ENCODE measurements at regions not wholly inside any gene's neighbourhood (a gene's known extent, or its start where the extent isn't known, plus 50 kb on each side); places are given as distances from the start of the nearest gene placed in this dataset.

GRCh38 chr2:236503583-236503982, 66.0 kb upstream of the ACKR3 start:
- H3K36me3 ChIP-seq (ENCODE audit: control insufficient read depth in 2 of 3, insufficient read depth in 3 of 3, low read length in 3 of 3) = no peaks in the 10 kb centered on the region
- H3K9ac ChIP-seq (ENCODE audit: low read length in 3 of 3) = no peak overlapping the region
- H3K27ac ChIP-seq (ENCODE audit: low read depth in 2 of 2, low read length in 2 of 2) = no peak overlapping the region
- no peak for DNase-seq
- no peak overlapping the region for H3K4me3 ChIP-seq (ENCODE audit: low read length in 3 of 3)
- FAIRE-seq = no peak
- no peaks in the 10 kb centered on the region for H3K27me3 ChIP-seq (ENCODE audit: control insufficient read depth, insufficient read depth, low read length)
- no peaks in the 10 kb centered on the region for H3K9me3 ChIP-seq (ENCODE audit: control insufficient read depth in 2 of 3, insufficient read depth in 1 of 3, low read length in 3 of 3)
- H3K4me1 ChIP-seq (ENCODE audit: control insufficient read depth in 2 of 3, insufficient read depth in 2 of 3, low read depth in 1 of 3, low read length in 3 of 3) = peaks cover 0 to 3% (median 0%) of the 10 kb centered on the region in 3 donors
- intact Hi-C loops (cut with DNase I) = no loop called here
- no peak for TF ChIP-seq CTCF (IDR thresholded peaks at IDR 0.05; ENCODE audit: borderline replicate concordance, extremely low read depth, insufficient read depth)

GRCh38 chr2:236505041-236505440, 64.6 kb upstream of the ACKR3 start:
- Histone ChIP-seq H3K9me3 (ENCODE audit: control insufficient read depth in 2 of 3, insufficient read depth in 1 of 3, low read length in 3 of 3) (no peaks in the 10 kb centered on the region), H3K4me3 (ENCODE audit: low read length in 3 of 3) (no peak overlapping the region), H3K4me1 (ENCODE audit: control insufficient read depth in 2 of 3, insufficient read depth in 2 of 3, low read depth in 1 of 3, low read length in 3 of 3) (no peaks in the 10 kb centered on the region), H3K36me3 (ENCODE audit: control insufficient read depth in 2 of 3, insufficient read depth in 3 of 3, low read length in 3 of 3) (no peaks in the 10 kb centered on the region), H3K9ac (ENCODE audit: low read length in 3 of 3) (no peak overlapping the region), H3K27me3 (ENCODE audit: control insufficient read depth, insufficient read depth, low read length) (no peaks in the 10 kb centered on the region), H3K27ac (ENCODE audit: low read depth in 2 of 2, low read length in 2 of 2) (no peak overlapping the region)
- no peak for TF ChIP-seq CTCF (IDR thresholded peaks at IDR 0.05; ENCODE audit: borderline replicate concordance, extremely low read depth, insufficient read depth)
- no peak for FAIRE-seq
- DNase-seq = no peak
- intact Hi-C loops (cut with DNase I) = no loop called here

- Histone ChIP-seq H3K9me3 (ENCODE audit: control insufficient read depth in 2 of 3, insufficient read depth in 1 of 3, low read length in 3 of 3) (no peaks in the 10 kb centered on the region), H3K27me3 (ENCODE audit: control insufficient read depth, insufficient read depth, low read length) (no peaks in the 10 kb centered on the region), H3K4me1 (ENCODE audit: control insufficient read depth in 2 of 3, insufficient read depth in 2 of 3, low read depth in 1 of 3, low read length in 3 of 3) (no peaks in the 10 kb centered on the region), H3K27ac (ENCODE audit: low read depth in 2 of 2, low read length in 2 of 2) (no peak overlapping the region), H3K9ac (ENCODE audit: low read length in 3 of 3) (no peak overlapping the region), H3K4me3 (ENCODE audit: low read length in 3 of 3) (no peak overlapping the region), H3K36me3 (ENCODE audit: control insufficient read depth in 2 of 3, insufficient read depth in 3 of 3, low read length in 3 of 3) (no peaks in the 10 kb centered on the region)
- intact Hi-C loops (cut with DNase I) = no loop called here
- FAIRE-seq (no peak), DNase-seq (no peak)
- TF ChIP-seq CTCF (IDR thresholded peaks at IDR 0.05; ENCODE audit: borderline replicate concordance, extremely low read depth, insufficient read depth) = no peak
Observed at GRCh38 chr2:236505648-236506047, 64.0 kb upstream of the ACKR3 start.

- Histone ChIP-seq H3K9ac (ENCODE audit: low read length in 3 of 3) (peak overlapping the region in 2 of 3 donors; percentile 13 to 41), H3K27ac (ENCODE audit: low read depth in 2 of 2, low read length in 2 of 2) (no peak overlapping the region), H3K4me3 (ENCODE audit: low read length in 3 of 3) (peak overlapping the region; percentile 59 to 68 (median 68)), H3K9me3 (ENCODE audit: control insufficient read depth in 2 of 3, insufficient read depth in 1 of 3, low read length in 3 of 3) (no peaks in the 10 kb centered on the region), H3K4me1 (ENCODE audit: control insufficient read depth in 2 of 3, insufficient read depth in 2 of 3, low read depth in 1 of 3, low read length in 3 of 3) (no peaks in the 10 kb centered on the region), H3K27me3 (ENCODE audit: control insufficient read depth, insufficient read depth, low read length) (no peaks in the 10 kb centered on the region), H3K36me3 (ENCODE audit: control insufficient read depth in 2 of 3, insufficient read depth in 3 of 3, low read length in 3 of 3) (no peaks in the 10 kb centered on the region)
- intact Hi-C loops (cut with DNase I) = no loop called here
- no peak for TF ChIP-seq CTCF (IDR thresholded peaks at IDR 0.05; ENCODE audit: borderline replicate concordance, extremely low read depth, insufficient read depth)
- peak; percentile 85 to 95 (median 94) for DNase-seq
- FAIRE-seq = no peak
Observed at GRCh38 chr2:236507393-236508085, 62.1 kb upstream of the ACKR3 start.

All from kidney (tissue), 13 donors.